ENCODE measurements at regions not wholly inside any gene's neighbourhood (a gene's known extent, or its start where the extent isn't known, plus 50 kb on each side); places are given as distances from the start of the nearest gene placed in this dataset.

GRCh38 chr2:7844414-7844965, 837.4 kb upstream of the ID2 start:
- H3K27ac ChIP-seq (ENCODE audit: extremely low read depth, low read depth, low read length), result no peak overlapping the region
- H3K4me1 ChIP-seq (ENCODE audit: control insufficient read depth, insufficient read depth, low read length), result no peaks in the 10 kb centered on the region
- H3K4me3 ChIP-seq (ENCODE audit: low read depth, low read length), result no peak overlapping the region
- no peaks in the 10 kb centered on the region for H3K9me3 ChIP-seq (ENCODE audit: control insufficient read depth, insufficient read depth, low read depth, low read length)
- CTCF ChIA-PET, result interaction anchor here (0.7 kb wide), 1 partner anchor 49 kb away, joined by 3 read pairs; no protein-coding TSS in a partner anchor
- no peaks in the 10 kb centered on the region for H3K36me3 ChIP-seq (ENCODE audit: control insufficient read depth in 2 of 2, insufficient read depth in 1 of 2, low read length in 2 of 2)
- no peak for TF ChIP-seq ZNF701 (tag by site-specific recombination; IDR thresholded peaks at IDR 0.05)
- no peak for TF ChIP-seq ZBTB49 (tag by site-specific recombination; IDR thresholded peaks at IDR 0.05; ENCODE audit: low read depth)
- no peak for TF ChIP-seq ZNF211 (tag by site-specific recombination; IDR thresholded peaks at IDR 0.05; ENCODE audit: low read depth)
- TF ChIP-seq ZNF10 (tag by site-specific recombination; IDR thresholded peaks at IDR 0.05), result no peak
- TF ChIP-seq ZNF501 (tag by site-specific recombination; IDR thresholded peaks at IDR 0.05), result no peak
- no peak for TF ChIP-seq ZNF560 (tag by site-specific recombination; IDR thresholded peaks at IDR 0.05; ENCODE audit: borderline replicate concordance)
- no peak for TF ChIP-seq SP7 (tag by site-specific recombination; IDR thresholded peaks at IDR 0.05)
- no peak for TF ChIP-seq HOXA7 (CRISPR knock-in tag; IDR thresholded peaks at IDR 0.05; ENCODE audit: borderline replicate concordance)
- no peak for TF ChIP-seq ZNF555 (tag by site-specific recombination; conservative IDR thresholded peaks at IDR 0.05)
- TF ChIP-seq ZNF433 (tag by site-specific recombination; IDR thresholded peaks at IDR 0.05; ENCODE audit: low read depth), result no peak
- POLR2A ChIA-PET, result no interaction called here

- CTCF ChIA-PET, result no interaction called here
Measured at GRCh38 chr2:7845332-7845731, 836.5 kb upstream of the ID2 start.

GRCh38 chr2:7846607-7847006, 835.2 kb upstream of the ID2 start:
- no peak overlapping the region for H3K4me3 ChIP-seq (ENCODE audit: low read depth, low read length)
- H3K27ac ChIP-seq (ENCODE audit: extremely low read depth, low read depth, low read length), result no peak overlapping the region
- ChIA-PET POLR2A (no interaction called here), CTCF (no interaction called here)
- no peaks in the 10 kb centered on the region for H3K4me1 ChIP-seq (ENCODE audit: control insufficient read depth, insufficient read depth, low read length)
- no peak for TF ChIP-seq ZNF16 (tag by site-specific recombination; IDR thresholded peaks at IDR 0.05; ENCODE audit: low read depth)
- no peak for TF ChIP-seq GFI1B (tag by site-specific recombination; IDR thresholded peaks at IDR 0.05)
- H3K9me3 ChIP-seq (ENCODE audit: control insufficient read depth, insufficient read depth, low read depth, low read length), result no peaks in the 10 kb centered on the region
- no peaks in the 10 kb centered on the region for H3K36me3 ChIP-seq (ENCODE audit: control insufficient read depth in 2 of 2, insufficient read depth in 1 of 2, low read length in 2 of 2)

More at GRCh38 chr2:7845332-7845731, 836.5 kb upstream of the ID2 start:
- TF ChIP-seq ZNF792 (tag by site-specific recombination; IDR thresholded peaks at IDR 0.05) (no peak), ZNF837 (tag by site-specific recombination; IDR thresholded peaks at IDR 0.05) (no peak), YY1 (tag by site-specific recombination; IDR thresholded peaks at IDR 0.05) (no peak), ZNF280C (tag by site-specific recombination; IDR thresholded peaks at IDR 0.05) (no peak), KLF7 (tag by site-specific recombination; IDR thresholded peaks at IDR 0.05; ENCODE audit: borderline replicate concordance) (no peak), ZFP41 (tag by site-specific recombination; IDR thresholded peaks at IDR 0.05; ENCODE audit: borderline replicate concordance) (no peak), HOXC10 (CRISPR knock-in tag; IDR thresholded peaks at IDR 0.05) (no peak), ZNF768 (tag by site-specific recombination; IDR thresholded peaks at IDR 0.05) (no peak)
- Histone ChIP-seq H3K4me3 (ENCODE audit: low read depth, low read length) (no peak overlapping the region), H3K9me3 (ENCODE audit: control insufficient read depth, insufficient read depth, low read depth, low read length) (no peaks in the 10 kb centered on the region), H3K36me3 (ENCODE audit: control insufficient read depth in 2 of 2, insufficient read depth in 1 of 2, low read length in 2 of 2) (no peaks in the 10 kb centered on the region), H3K27ac (ENCODE audit: extremely low read depth, low read depth, low read length) (no peak overlapping the region), H3K4me1 (ENCODE audit: control insufficient read depth, insufficient read depth, low read length) (no peaks in the 10 kb centered on the region)
- POLR2A ChIA-PET, result no interaction called here
